ENCODE measurements at regions not wholly inside any gene's neighbourhood (a gene's known extent, or its start where the extent isn't known, plus 50 kb on each side); places are given as distances from the start of the nearest gene placed in this dataset.

DNA sequence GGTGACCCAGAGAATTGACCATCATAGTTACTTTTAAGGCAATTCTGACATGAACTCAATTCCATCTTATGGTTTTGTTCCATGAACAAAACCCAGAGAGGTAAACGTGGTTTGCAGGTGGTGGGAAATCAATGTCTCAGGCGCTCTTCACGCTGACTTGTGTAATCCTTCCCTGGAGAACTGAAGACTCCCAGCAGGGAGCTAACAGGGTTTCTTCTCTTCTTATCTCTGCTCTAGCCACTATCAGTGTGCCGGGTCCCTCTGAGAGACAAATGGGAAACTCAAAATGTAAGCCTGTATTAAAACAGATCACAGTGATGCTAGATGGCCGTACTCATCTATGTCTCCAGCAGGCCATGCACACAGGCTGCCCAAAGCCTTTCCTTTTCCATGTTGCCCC lies 57.6 kb upstream of the ARGLU1 start:
- no peak for DNase-seq

DNA sequence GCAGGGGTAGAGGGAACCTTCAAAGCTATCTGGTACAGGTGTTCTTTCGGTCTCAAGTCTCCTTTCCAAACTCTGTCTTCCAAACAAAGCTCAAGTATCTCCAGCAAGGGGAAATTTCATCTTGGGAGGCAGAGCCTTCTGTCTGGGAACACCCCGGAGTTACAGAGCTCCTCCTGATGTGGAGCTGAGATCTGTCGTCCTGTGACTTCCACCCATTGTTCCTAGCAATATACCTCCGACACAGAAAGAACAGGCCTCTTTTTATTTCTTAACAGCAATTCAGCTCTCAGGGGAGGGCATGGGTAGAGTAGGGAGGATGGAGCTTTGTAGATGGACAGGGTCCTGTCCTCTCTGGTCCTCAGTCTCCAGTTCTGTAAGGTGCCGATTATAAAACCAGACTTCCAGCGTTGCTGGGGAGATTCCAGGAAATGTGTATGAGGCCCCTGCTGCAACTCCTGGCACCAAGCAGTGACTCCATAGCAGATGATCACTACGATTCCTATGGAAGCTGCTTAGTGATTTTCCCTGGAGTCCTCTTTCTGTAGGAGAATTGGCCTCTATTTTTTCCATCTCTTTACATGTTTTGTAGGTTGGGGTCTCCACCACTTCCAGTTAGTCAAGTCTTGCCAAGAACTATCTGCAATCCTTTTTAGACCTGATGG lies 56.0 kb upstream of the ARGLU1 start:
- no peak for DNase-seq

DNA sequence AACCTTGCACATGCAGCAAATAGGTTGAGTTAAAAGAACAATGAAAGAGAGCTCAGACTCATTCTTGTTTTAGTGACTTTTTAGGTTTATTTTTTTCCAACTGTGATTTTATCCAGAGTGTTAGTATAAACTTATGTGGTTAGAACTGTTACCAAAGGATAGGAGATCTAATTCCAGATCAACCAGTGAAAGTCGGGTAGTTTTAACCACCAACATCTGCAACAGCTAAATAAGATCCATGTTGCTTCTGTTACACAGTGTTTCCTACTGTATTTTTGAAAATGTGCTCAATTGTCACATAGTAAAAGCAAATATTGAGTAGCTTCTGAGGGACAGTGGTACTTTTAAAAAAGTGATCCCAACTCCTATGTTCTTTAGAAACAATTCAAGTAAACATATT lies 53.9 kb upstream of the ARGLU1 start:
- no peak for DNase-seq

DNA sequence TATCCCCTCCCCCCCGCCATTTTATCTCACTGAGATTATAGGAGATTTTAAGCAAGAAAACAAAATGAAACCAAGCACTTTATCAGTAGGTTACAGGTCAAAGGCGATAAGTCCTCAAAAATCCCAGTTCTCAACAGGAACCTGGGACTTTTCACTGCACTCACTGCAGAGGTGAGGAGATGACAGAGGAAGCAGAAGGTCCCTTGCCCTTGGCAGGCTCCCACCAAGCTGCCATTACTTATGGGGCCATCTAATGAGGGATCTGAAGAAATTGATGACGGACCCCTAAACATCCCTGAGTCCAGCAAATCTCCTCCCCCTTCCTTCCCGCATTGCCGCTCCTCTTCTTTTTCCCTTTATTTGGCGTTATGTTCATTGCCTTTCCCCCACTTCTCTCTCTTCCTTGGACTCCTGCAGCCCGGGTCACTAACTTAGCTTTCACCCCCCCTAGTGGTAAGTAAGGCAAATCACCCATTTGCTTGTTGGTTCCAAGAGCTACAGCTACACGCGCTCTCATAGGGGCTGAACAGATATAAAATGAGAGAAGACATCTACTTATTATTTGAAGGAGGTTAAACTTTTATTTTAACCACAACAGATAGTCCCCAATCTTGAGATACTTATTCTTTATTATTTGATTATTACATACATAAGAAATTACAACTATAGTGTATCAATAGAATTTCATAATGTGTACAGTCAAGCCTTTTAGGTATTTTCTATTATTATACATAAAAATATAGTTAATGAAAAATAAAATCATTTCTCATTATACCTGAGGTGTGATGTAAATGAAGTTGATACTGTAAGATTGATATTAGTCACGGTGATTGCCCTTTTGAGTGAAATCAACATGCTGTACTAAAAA lies 52.0 kb upstream of the ARGLU1 start:
- DNase-seq, result peak; percentile 20

All from activated CD4-positive, alpha-beta T cell treated with anti-CD3 and anti-CD28 coated beads for 48 hours (primary cell).